Lower leg skin (tissue), 4 donors: ENCODE measurements at regions not wholly inside any gene's neighbourhood (a gene's known extent, or its start where the extent isn't known, plus 50 kb on each side); places are given as distances from the start of the nearest gene placed in this dataset.

Experiments used
- DNase-seq, 2 donors: peaks; one replicate each; pipeline ENCODE4 v3.0.0-alpha.2; 2019; ENCODE audit warnings: low spot score in 2 of 2
- H3K4me3 ChIP-seq: fragments of 200-600 bp; sonication (generic); 2 replicates; pipeline ENCODE4 v1.5.1; 2017; ENCODE audit warnings: mild to moderate bottlenecking, low read depth; ENCODE audit not compliant: poor library complexity, severe bottlenecking
- CTCF ChIP-seq, 3 donors: fragments of 450-650 bp; IDR thresholded peaks; one replicate each; pipeline ENCODE4 v1.5.1; 2016; ENCODE audit warnings: antibody characterized with exemption in 3 of 3, mild to moderate bottlenecking in 3 of 3, moderate library complexity in 2 of 3
- POLR2A ChIP-seq, 2 donors: fragments of 450-650 bp; IDR thresholded peaks; one replicate each; pipeline ENCODE4 v1.6.1; 2016 to 2017; ENCODE audit warnings: antibody characterized with exemption in 2 of 2, mild to moderate bottlenecking in 1 of 2, moderate library complexity in 1 of 2
- WGBS, 2 donors: methylation state at CpG; one replicate each; pipeline ENCODE4 v1.1.5; 2018; 5-methylcytosine and 5-hydroxymethylcytosine counted together
- intact Hi-C: fragments of 100-400 bp; cut with DNase I; formaldehyde crosslinking; loops from one replicate; pipeline ENCODE4 v1.15.0; 2023; ENCODE audit warnings: low total_unique reads

- intact Hi-C loops, result no loop called here
- no peak overlapping the region for H3K4me3 ChIP-seq
- TF ChIP-seq CTCF (IDR thresholded peaks at IDR 0.05) (no peak), POLR2A (IDR thresholded peaks at IDR 0.05) (no peak)
- 49 to 61% methylated on average over 2 of the region's 2 CpGs for whole genome bisulfite sequencing, 2 donors
- no peak for DNase-seq
These were observed 74.1 kb upstream of the SLC38A2 start for GRCh38 chr12:46446645-46447044.

- intact Hi-C loops, result no loop called here
These were observed 73.1 kb upstream of the SLC38A2 start for GRCh38 chr12:46445551-46446235.

GRCh38 chr12:46445093-46445492, 72.5 kb upstream of the SLC38A2 start:
- intact Hi-C loops, result no loop called here
- no peak for DNase-seq
- H3K4me3 ChIP-seq, result no peak overlapping the region
- TF ChIP-seq CTCF (IDR thresholded peaks at IDR 0.05) (no peak), POLR2A (IDR thresholded peaks at IDR 0.05) (no peak)
- 54 to 76% methylated on average over 4 of the region's 4 CpGs for WGBS, 2 donors

More at GRCh38 chr12:46445551-46446235, 73.1 kb upstream of the SLC38A2 start:
- no peak for DNase-seq
- H3K4me3 ChIP-seq, result no peak overlapping the region
- TF ChIP-seq POLR2A (IDR thresholded peaks at IDR 0.05) (no peak), CTCF (IDR thresholded peaks at IDR 0.05) (no peak)
- 36 to 41% methylated on average over 2 of the region's 2 CpGs for WGBS, 2 donors

- 50 to 64% methylated on average over 3 of the region's 3 CpGs for WGBS, 2 donors
- H3K4me3 ChIP-seq, result no peak overlapping the region
- no peak for DNase-seq
- intact Hi-C loops, result no loop called here
- no peak for TF ChIP-seq POLR2A (IDR thresholded peaks at IDR 0.05)
- no peak for TF ChIP-seq CTCF (IDR thresholded peaks at IDR 0.05)
These were observed 71.2 kb upstream of the SLC38A2 start for GRCh38 chr12:46443594-46444263.

- TF ChIP-seq POLR2A (IDR thresholded peaks at IDR 0.05) (no peak), CTCF (IDR thresholded peaks at IDR 0.05) (no peak)
- 48 to 54% methylated on average over 2 of the region's 2 CpGs for WGBS, 2 donors
- DNase-seq, result no peak
- H3K4me3 ChIP-seq, result no peak overlapping the region
- intact Hi-C loops, result no loop called here
These were observed 70.2 kb upstream of the SLC38A2 start for GRCh38 chr12:46442738-46443137.
